Uterus (tissue), 2 donors: ENCODE measurements at regions not wholly inside any gene's neighbourhood (a gene's known extent, or its start where the extent isn't known, plus 50 kb on each side); places are given as distances from the start of the nearest gene placed in this dataset.

Experiments
- POLR2A ChIP-seq, 2 donors: fragments of 450-650 bp; IDR thresholded peaks; one replicate each; pipeline ENCODE4 v1.6.1; 2016; ENCODE audit warnings: antibody characterized with exemption in 2 of 2, mild to moderate bottlenecking in 1 of 2, moderate library complexity in 1 of 2
- TF ChIP-seq, protein P1 (sequence below), 4 experiments: fragments of 200-600 bp in 2 of 4; fragments of 450-650 bp in 2 of 4; sonication (generic) in 2 of 4; IDR thresholded peaks; one replicate each; pipeline ENCODE4 v1.5.1; 2016 to 2019; ENCODE audit warnings: antibody characterized with exemption in 4 of 4, mild to moderate bottlenecking in 2 of 4, moderate library complexity in 1 of 4

- TF ChIP-seq, protein P1, sequence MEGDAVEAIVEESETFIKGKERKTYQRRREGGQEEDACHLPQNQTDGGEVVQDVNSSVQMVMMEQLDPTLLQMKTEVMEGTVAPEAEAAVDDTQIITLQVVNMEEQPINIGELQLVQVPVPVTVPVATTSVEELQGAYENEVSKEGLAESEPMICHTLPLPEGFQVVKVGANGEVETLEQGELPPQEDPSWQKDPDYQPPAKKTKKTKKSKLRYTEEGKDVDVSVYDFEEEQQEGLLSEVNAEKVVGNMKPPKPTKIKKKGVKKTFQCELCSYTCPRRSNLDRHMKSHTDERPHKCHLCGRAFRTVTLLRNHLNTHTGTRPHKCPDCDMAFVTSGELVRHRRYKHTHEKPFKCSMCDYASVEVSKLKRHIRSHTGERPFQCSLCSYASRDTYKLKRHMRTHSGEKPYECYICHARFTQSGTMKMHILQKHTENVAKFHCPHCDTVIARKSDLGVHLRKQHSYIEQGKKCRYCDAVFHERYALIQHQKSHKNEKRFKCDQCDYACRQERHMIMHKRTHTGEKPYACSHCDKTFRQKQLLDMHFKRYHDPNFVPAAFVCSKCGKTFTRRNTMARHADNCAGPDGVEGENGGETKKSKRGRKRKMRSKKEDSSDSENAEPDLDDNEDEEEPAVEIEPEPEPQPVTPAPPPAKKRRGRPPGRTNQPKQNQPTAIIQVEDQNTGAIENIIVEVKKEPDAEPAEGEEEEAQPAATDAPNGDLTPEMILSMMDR (IDR thresholded peaks at IDR 0.05), result no peak
- no peak for TF ChIP-seq POLR2A (IDR thresholded peaks at IDR 0.05)
Measured at GRCh38 chr2:234731236-234731635, 220.6 kb upstream of the SH3BP4 start.
